ENCODE measurements at regions not wholly inside any gene's neighbourhood (a gene's known extent, or its start where the extent isn't known, plus 50 kb on each side); places are given as distances from the start of the nearest gene placed in this dataset.
"Not testable (repeated sequence)": the region's sequence is repeated elsewhere in the genome, so short reads cannot be mapped to it uniquely, and the experiment has no call there.

GRCh38 chr5:26495437-26495836, 542.9 kb downstream of the CDH9 start:
- CTCF ChIA-PET = no interaction called here
- intact Hi-C loops (cut with micrococcal nuclease; ENCODE audit: unreplicated experiment) = no loop called here
- no TSS peak for BruUV-seq (replicated peaks)
- DNase-seq = no peak
- H3K9me3 Mint-ChIP-seq (ENCODE audit: low read depth, unreplicated experiment) = peaks cover 10% of the 10 kb centered on the region
- TF ChIP-seq CTCF (IDR thresholded peaks at IDR 0.05; ENCODE audit: unreplicated experiment) = no peak
- no peaks in the 10 kb centered on the region for H3K27me3 Mint-ChIP-seq (ENCODE audit: unreplicated experiment)
- no peak overlapping the region for H3K27ac Mint-ChIP-seq (ENCODE audit: unreplicated experiment)
- no peak overlapping the region for H3K4me3 Mint-ChIP-seq (ENCODE audit: low read depth, unreplicated experiment)
- no peaks in the 10 kb centered on the region for H3K4me1 Mint-ChIP-seq (ENCODE audit: low read depth, unreplicated experiment)
- H3K36me3 Mint-ChIP-seq (ENCODE audit: insufficient read depth, unreplicated experiment) = peaks cover 3% of the 10 kb centered on the region

- Mint-ChIP-seq H3K9me3 (ENCODE audit: low read depth, unreplicated experiment) (peaks cover 12% of the 10 kb centered on the region), H3K4me1 (ENCODE audit: low read depth, unreplicated experiment) (no peaks in the 10 kb centered on the region), H3K36me3 (ENCODE audit: insufficient read depth, unreplicated experiment) (peaks cover 3% of the 10 kb centered on the region), H3K4me3 (ENCODE audit: low read depth, unreplicated experiment) (no peak overlapping the region), H3K27me3 (ENCODE audit: unreplicated experiment) (no peaks in the 10 kb centered on the region), H3K27ac (ENCODE audit: unreplicated experiment) (no peak overlapping the region)
- intact Hi-C loops (cut with micrococcal nuclease; ENCODE audit: unreplicated experiment) = no loop called here
- no peak for DNase-seq
- no peak for TF ChIP-seq CTCF (IDR thresholded peaks at IDR 0.05; ENCODE audit: unreplicated experiment)
- BruUV-seq (replicated peaks) = no TSS peak
- CTCF ChIA-PET = no interaction called here
Observed at GRCh38 chr5:26492906-26493459, 545.4 kb downstream of the CDH9 start.

- TF ChIP-seq CTCF (IDR thresholded peaks at IDR 0.05; ENCODE audit: unreplicated experiment) = no peak
- no peak for DNase-seq
- CTCF ChIA-PET = no interaction called here
- no TSS peak for BruUV-seq (replicated peaks)
- Mint-ChIP-seq H3K9me3 (ENCODE audit: low read depth, unreplicated experiment) (peaks cover 3% of the 10 kb centered on the region), H3K27ac (ENCODE audit: unreplicated experiment) (no peak overlapping the region), H3K4me1 (ENCODE audit: low read depth, unreplicated experiment) (no peaks in the 10 kb centered on the region), H3K4me3 (ENCODE audit: low read depth, unreplicated experiment) (no peak overlapping the region), H3K27me3 (ENCODE audit: unreplicated experiment) (no peaks in the 10 kb centered on the region), H3K36me3 (ENCODE audit: insufficient read depth, unreplicated experiment) (no peaks in the 10 kb centered on the region)
- intact Hi-C loops (cut with micrococcal nuclease; ENCODE audit: unreplicated experiment) = loop anchor here (10.0 kb wide), 1 partner anchor 1853 kb away; no protein-coding TSS in a partner anchor
Observed at GRCh38 chr5:26487553-26487952, 550.8 kb downstream of the CDH9 start.

- intact Hi-C loops (cut with micrococcal nuclease; ENCODE audit: unreplicated experiment) = loop anchor here (10.0 kb wide), 1 partner anchor 1852 kb away; no protein-coding TSS in a partner anchor
Observed at GRCh38 chr5:26486631-26487030, 551.8 kb downstream of the CDH9 start.

GRCh38 chr5:26485146-26485860, 553.1 kb downstream of the CDH9 start:
- H3K9me3 Mint-ChIP-seq (ENCODE audit: low read depth, unreplicated experiment); H3K27me3 Mint-ChIP-seq (ENCODE audit: unreplicated experiment); DNase-seq; H3K4me1 Mint-ChIP-seq (ENCODE audit: low read depth, unreplicated experiment); H3K4me3 Mint-ChIP-seq (ENCODE audit: low read depth, unreplicated experiment); H3K36me3 Mint-ChIP-seq (ENCODE audit: insufficient read depth, unreplicated experiment); CTCF ChIA-PET; BruUV-seq (replicated peaks); H3K27ac Mint-ChIP-seq (ENCODE audit: unreplicated experiment): not testable (repeated sequence)
- intact Hi-C loops (cut with micrococcal nuclease; ENCODE audit: unreplicated experiment) = loop anchor here (10.0 kb wide), 1 partner anchor 1851 kb away; no protein-coding TSS in a partner anchor

More at GRCh38 chr5:26486631-26487030, 551.8 kb downstream of the CDH9 start:
- CTCF ChIA-PET = no interaction called here
- H3K4me1 Mint-ChIP-seq (ENCODE audit: low read depth, unreplicated experiment) = no peaks in the 10 kb centered on the region
- no peak for TF ChIP-seq CTCF (IDR thresholded peaks at IDR 0.05; ENCODE audit: unreplicated experiment)
- BruUV-seq (replicated peaks) = no TSS peak
- peaks cover 3% of the 10 kb centered on the region for H3K9me3 Mint-ChIP-seq (ENCODE audit: low read depth, unreplicated experiment)
- no peaks in the 10 kb centered on the region for H3K36me3 Mint-ChIP-seq (ENCODE audit: insufficient read depth, unreplicated experiment)
- no peaks in the 10 kb centered on the region for H3K27me3 Mint-ChIP-seq (ENCODE audit: unreplicated experiment)
- DNase-seq = no peak
- no peak overlapping the region for H3K27ac Mint-ChIP-seq (ENCODE audit: unreplicated experiment)
- H3K4me3 Mint-ChIP-seq (ENCODE audit: low read depth, unreplicated experiment) = no peak overlapping the region

Measured in Calu3 (cell line).